Neural cell (in vitro differentiated cells): ENCODE measurements at regions not wholly inside any gene's neighbourhood (a gene's known extent, or its start where the extent isn't known, plus 50 kb on each side); places are given as distances from the start of the nearest gene placed in this dataset.

Source experiments
- H2AFZ ChIP-seq: fragments of 200-600, 300-800 bp; sonication (generic), shearing (Covaris generic); 2 replicates; pipeline ENCODE4 v1.6.0; 2014; ENCODE audit warnings: low read depth, mild to moderate bottlenecking, antibody characterized with exemption, low read length, moderate library complexity
- H3F3A ChIP-seq: fragments of 200-600 bp; shearing (Covaris generic); 2 replicates; pipeline ENCODE4 v1.6.1; 2016; ENCODE audit warnings: mild to moderate bottlenecking, moderate library complexity, mixed read lengths, antibody characterized with exemption, low read length; ENCODE audit not compliant: insufficient read depth, poor library complexity, severe bottlenecking
- H3K27ac ChIP-seq: fragments of 200-600, 300-800 bp; sonication (generic), shearing (Covaris generic); 2 replicates; pipeline ENCODE4 v1.5.1; 2014; ENCODE audit warnings: mild to moderate bottlenecking, low read length, moderate library complexity
- H3K27me3 ChIP-seq: fragments of 300-800, 200-600 bp; sonication (generic), shearing (Covaris generic); 2 replicates; pipeline ENCODE4 v1.6.0; 2014; ENCODE audit warnings: mild to moderate bottlenecking, low read depth, low read length, moderate library complexity; ENCODE audit not compliant: insufficient read depth
- H3K36me3 ChIP-seq: fragments of 300-800, 200-600 bp; sonication (generic), shearing (Covaris generic); 2 replicates; pipeline ENCODE4 v1.5.1; 2014; ENCODE audit warnings: mild to moderate bottlenecking, antibody characterized with exemption, low read length, moderate library complexity; ENCODE audit not compliant: insufficient read depth
- H3K4me2 ChIP-seq: fragments of 300-800, 200-600 bp; sonication (generic), shearing (Covaris generic); 2 replicates; pipeline ENCODE4 v1.6.0; 2014; ENCODE audit warnings: mild to moderate bottlenecking, low read length
- H3K4me3 ChIP-seq: fragments of 300-800, 200-600 bp; sonication (generic), shearing (Covaris generic); 2 replicates; pipeline ENCODE4 v1.5.1; 2014; ENCODE audit warnings: mild to moderate bottlenecking, low read length, moderate library complexity
- H3K79me2 ChIP-seq: fragments of 200-600 bp; shearing (Covaris generic); replicated peaks from 2 replicates; pipeline ENCODE4 v1.6.0; 2014; ENCODE audit warnings: mild to moderate bottlenecking, low read length, moderate library complexity; ENCODE audit not compliant: insufficient read depth
- H3K9ac ChIP-seq: fragments of 300-800, 200-600 bp; sonication (generic), shearing (Covaris generic); 2 replicates; pipeline ENCODE4 v1.6.1; 2016; ENCODE audit warnings: mild to moderate bottlenecking, low read length, mixed read lengths
- H3K9me2 ChIP-seq: fragments of 200-600 bp; shearing (Covaris generic); 2 replicates; pipeline ENCODE4 v1.6.1; 2016; ENCODE audit warnings: mild to moderate bottlenecking, low read length, mixed read lengths; ENCODE audit not compliant: insufficient read depth
- H3K9me3 ChIP-seq: fragments of 200-600, 300-800 bp; sonication (generic), shearing (Covaris generic); 2 replicates; pipeline ENCODE4 v1.6.1; 2016; ENCODE audit warnings: mild to moderate bottlenecking, mixed run types, low read length, moderate library complexity, mixed read lengths
- H4K20me1 ChIP-seq: fragments of 200-600 bp; shearing (Covaris generic); 2 replicates; pipeline ENCODE4 v1.6.1; 2016; ENCODE audit warnings: mild to moderate bottlenecking, mixed run types; ENCODE audit not compliant: insufficient read depth
- EP300 ChIP-seq: fragments of 450-650 bp; conservative IDR thresholded peaks from 2 replicates; pipeline ENCODE4 v1.6.1; 2014; ENCODE audit warnings: antibody characterized with exemption, mild to moderate bottlenecking, moderate library complexity; ENCODE audit not compliant: poor library complexity, severe bottlenecking
- EZH2 ChIP-seq: fragments of 200-600, 300-800 bp; shearing (Covaris generic), sonication (generic); IDR thresholded peaks from 2 replicates; pipeline ENCODE4 v1.6.1; 2014; ENCODE audit warnings: antibody characterized with exemption, low read length, borderline replicate concordance, mild to moderate bottlenecking; ENCODE audit not compliant: insufficient read depth, poor library complexity, severe bottlenecking
- MXI1 ChIP-seq: fragments of 450-650 bp; conservative IDR thresholded peaks from 2 replicates; pipeline ENCODE4 v1.6.1; 2014; ENCODE audit warnings: antibody characterized with exemption, mild to moderate bottlenecking; ENCODE audit not compliant: poor library complexity, severe bottlenecking
- POLR2AphosphoS5 ChIP-seq: IDR thresholded peaks from 2 replicates; pipeline ENCODE4 v1.6.1; 2012
- RAD21 ChIP-seq: fragments of 450-650 bp; conservative IDR thresholded peaks from 2 replicates; pipeline ENCODE4 v1.6.1; 2014; ENCODE audit warnings: antibody characterized with exemption, mild to moderate bottlenecking, moderate library complexity
- SMC3 ChIP-seq: fragments of 450-650 bp; conservative IDR thresholded peaks from 2 replicates; pipeline ENCODE4 v1.6.1; 2014; ENCODE audit warnings: antibody characterized with exemption, mild to moderate bottlenecking, moderate library complexity; ENCODE audit not compliant: poor library complexity
- TAF1 ChIP-seq: IDR thresholded peaks from 2 replicates; pipeline ENCODE4 v1.6.1; 2012; ENCODE audit warnings: low read depth
- TF ChIP-seq, protein P1 (sequence below): fragments of 450-650 bp; IDR thresholded peaks from 2 replicates; pipeline ENCODE4 v1.5.1; 2014; ENCODE audit warnings: antibody characterized with exemption, mild to moderate bottlenecking, moderate library complexity; ENCODE audit not compliant: poor library complexity, severe bottlenecking
- TF ChIP-seq, protein P2 (sequence below): IDR thresholded peaks from 2 replicates; pipeline ENCODE4 v1.6.1; 2012; ENCODE audit warnings: borderline replicate concordance

DNA sequence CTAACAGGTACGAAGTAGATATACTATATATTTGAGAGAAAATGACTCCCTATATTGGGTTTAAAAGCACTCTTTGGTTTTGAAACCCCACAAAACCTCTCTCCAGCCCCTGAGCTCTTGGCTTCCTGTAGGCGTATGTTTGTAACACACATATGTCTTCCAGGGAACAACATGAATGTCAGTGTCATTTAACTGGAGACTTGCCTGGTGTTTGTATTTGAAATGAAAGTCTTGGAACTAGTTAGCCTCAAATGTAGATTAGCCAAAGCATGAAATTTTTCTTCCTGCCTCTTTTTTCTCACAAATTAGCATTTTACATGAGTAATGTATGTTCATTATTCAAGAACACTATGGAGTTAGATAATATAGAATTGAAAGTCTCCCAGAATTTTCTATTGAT is 411.8 kb upstream of the ASIC2 start:
- H3K36me3 ChIP-seq: no peaks in the 10 kb centered on the region
- H3K9ac ChIP-seq: no peak overlapping the region
- TF ChIP-seq SMC3 (no peak), MXI1 (no peak), POLR2AphosphoS5 (no peak), TAF1 (no peak), EP300 (no peak), RAD21 (no peak), EZH2 (no peak)
- TF ChIP-seq, protein P1, sequence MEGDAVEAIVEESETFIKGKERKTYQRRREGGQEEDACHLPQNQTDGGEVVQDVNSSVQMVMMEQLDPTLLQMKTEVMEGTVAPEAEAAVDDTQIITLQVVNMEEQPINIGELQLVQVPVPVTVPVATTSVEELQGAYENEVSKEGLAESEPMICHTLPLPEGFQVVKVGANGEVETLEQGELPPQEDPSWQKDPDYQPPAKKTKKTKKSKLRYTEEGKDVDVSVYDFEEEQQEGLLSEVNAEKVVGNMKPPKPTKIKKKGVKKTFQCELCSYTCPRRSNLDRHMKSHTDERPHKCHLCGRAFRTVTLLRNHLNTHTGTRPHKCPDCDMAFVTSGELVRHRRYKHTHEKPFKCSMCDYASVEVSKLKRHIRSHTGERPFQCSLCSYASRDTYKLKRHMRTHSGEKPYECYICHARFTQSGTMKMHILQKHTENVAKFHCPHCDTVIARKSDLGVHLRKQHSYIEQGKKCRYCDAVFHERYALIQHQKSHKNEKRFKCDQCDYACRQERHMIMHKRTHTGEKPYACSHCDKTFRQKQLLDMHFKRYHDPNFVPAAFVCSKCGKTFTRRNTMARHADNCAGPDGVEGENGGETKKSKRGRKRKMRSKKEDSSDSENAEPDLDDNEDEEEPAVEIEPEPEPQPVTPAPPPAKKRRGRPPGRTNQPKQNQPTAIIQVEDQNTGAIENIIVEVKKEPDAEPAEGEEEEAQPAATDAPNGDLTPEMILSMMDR: no peak
- TF ChIP-seq, protein P2, sequence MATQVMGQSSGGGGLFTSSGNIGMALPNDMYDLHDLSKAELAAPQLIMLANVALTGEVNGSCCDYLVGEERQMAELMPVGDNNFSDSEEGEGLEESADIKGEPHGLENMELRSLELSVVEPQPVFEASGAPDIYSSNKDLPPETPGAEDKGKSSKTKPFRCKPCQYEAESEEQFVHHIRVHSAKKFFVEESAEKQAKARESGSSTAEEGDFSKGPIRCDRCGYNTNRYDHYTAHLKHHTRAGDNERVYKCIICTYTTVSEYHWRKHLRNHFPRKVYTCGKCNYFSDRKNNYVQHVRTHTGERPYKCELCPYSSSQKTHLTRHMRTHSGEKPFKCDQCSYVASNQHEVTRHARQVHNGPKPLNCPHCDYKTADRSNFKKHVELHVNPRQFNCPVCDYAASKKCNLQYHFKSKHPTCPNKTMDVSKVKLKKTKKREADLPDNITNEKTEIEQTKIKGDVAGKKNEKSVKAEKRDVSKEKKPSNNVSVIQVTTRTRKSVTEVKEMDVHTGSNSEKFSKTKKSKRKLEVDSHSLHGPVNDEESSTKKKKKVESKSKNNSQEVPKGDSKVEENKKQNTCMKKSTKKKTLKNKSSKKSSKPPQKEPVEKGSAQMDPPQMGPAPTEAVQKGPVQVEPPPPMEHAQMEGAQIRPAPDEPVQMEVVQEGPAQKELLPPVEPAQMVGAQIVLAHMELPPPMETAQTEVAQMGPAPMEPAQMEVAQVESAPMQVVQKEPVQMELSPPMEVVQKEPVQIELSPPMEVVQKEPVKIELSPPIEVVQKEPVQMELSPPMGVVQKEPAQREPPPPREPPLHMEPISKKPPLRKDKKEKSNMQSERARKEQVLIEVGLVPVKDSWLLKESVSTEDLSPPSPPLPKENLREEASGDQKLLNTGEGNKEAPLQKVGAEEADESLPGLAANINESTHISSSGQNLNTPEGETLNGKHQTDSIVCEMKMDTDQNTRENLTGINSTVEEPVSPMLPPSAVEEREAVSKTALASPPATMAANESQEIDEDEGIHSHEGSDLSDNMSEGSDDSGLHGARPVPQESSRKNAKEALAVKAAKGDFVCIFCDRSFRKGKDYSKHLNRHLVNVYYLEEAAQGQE: no peak
- H3K9me3 ChIP-seq: no peaks in the 10 kb centered on the region
- H3K27me3 ChIP-seq: no peaks in the 10 kb centered on the region
- no peaks in the 10 kb centered on the region for H3K9me2 ChIP-seq
- no peak overlapping the region for H3K4me3 ChIP-seq
- H3K27ac ChIP-seq: no peak overlapping the region
- no peak overlapping the region for H2AFZ ChIP-seq
- no peaks in the 10 kb centered on the region for H3F3A ChIP-seq
- no peaks in the 10 kb centered on the region for H4K20me1 ChIP-seq
- H3K4me2 ChIP-seq: no peak overlapping the region
- no peaks in the 10 kb centered on the region for H3K79me2 ChIP-seq

DNA sequence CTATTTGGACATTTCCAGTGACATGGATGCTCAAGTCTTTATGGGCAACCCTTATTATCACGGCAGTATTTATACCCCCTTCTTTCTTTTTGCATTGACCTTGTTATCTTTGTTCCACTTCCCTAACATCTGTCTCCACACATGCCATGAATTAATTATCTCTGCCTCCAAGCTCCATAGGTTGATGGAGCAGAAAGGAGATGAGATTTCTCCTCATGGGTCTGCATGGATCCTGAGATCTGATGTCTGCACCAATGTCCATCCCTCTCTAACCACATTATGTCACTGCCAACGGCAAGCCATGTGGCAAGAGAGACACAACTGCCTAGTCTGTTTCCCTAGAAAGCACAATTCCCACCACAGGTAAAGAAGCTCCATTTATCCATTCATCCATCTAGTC is 416.8 kb upstream of the ASIC2 start:
- no peak overlapping the region for H2AFZ ChIP-seq
- no peaks in the 10 kb centered on the region for H4K20me1 ChIP-seq
- no peaks in the 10 kb centered on the region for H3K27me3 ChIP-seq
- no peaks in the 10 kb centered on the region for H3K79me2 ChIP-seq
- TF ChIP-seq EZH2 (no peak), RAD21 (no peak), POLR2AphosphoS5 (no peak), TAF1 (no peak), MXI1 (no peak), EP300 (no peak), SMC3 (no peak)
- TF ChIP-seq, protein P2: no peak
- TF ChIP-seq, protein P1: no peak
- H3K4me3 ChIP-seq: no peak overlapping the region
- H3K9me2 ChIP-seq: no peaks in the 10 kb centered on the region
- H3K27ac ChIP-seq: no peak overlapping the region
- H3K4me2 ChIP-seq: no peak overlapping the region
- H3K9me3 ChIP-seq: no peaks in the 10 kb centered on the region
- no peak overlapping the region for H3K9ac ChIP-seq
- H3F3A ChIP-seq: no peaks in the 10 kb centered on the region
- H3K36me3 ChIP-seq: no peaks in the 10 kb centered on the region
